WTC11 (cell line): ENCODE measurements at regions not wholly inside any gene's neighbourhood (a gene's known extent, or its start where the extent isn't known, plus 50 kb on each side); places are given as distances from the start of the nearest gene placed in this dataset.

Experiments used
- CREM ChIP-seq: sonication (generic); formaldehyde crosslinking; IDR thresholded peaks from 2 replicates; pipeline ENCODE4 v1.8.1; 2022; ENCODE audit warnings: mild to moderate bottlenecking, missing genetic modification reagents, moderate library complexity
- SP1 ChIP-seq: sonication (generic); formaldehyde crosslinking; conservative IDR thresholded peaks from 2 replicates; pipeline ENCODE4 v1.8.1; 2022; ENCODE audit warnings: missing genetic modification reagents
- TEAD1 ChIP-seq: sonication (generic); formaldehyde crosslinking; IDR thresholded peaks from 2 replicates; pipeline ENCODE4 v1.8.0; 2022; ENCODE audit warnings: mild to moderate bottlenecking, missing genetic modification reagents
- TEAD4 ChIP-seq: sonication (generic); formaldehyde crosslinking; IDR thresholded peaks from 2 replicates; pipeline ENCODE4 v1.8.0; 2022; ENCODE audit warnings: mild to moderate bottlenecking, missing genetic modification reagents
- TP53 ChIP-seq: sonication (generic); formaldehyde crosslinking; IDR thresholded peaks from 2 replicates; pipeline ENCODE4 v1.8.1; 2023; ENCODE audit warnings: mild to moderate bottlenecking, missing genetic modification reagents
- ZNF138 ChIP-seq: sonication (generic); formaldehyde crosslinking; conservative IDR thresholded peaks from 2 replicates; pipeline ENCODE4 v1.8.1; 2022; ENCODE audit warnings: mild to moderate bottlenecking, moderate library complexity, missing genetic modification reagents
- ZNF219 ChIP-seq: sonication (generic); formaldehyde crosslinking; IDR thresholded peaks from 2 replicates; pipeline ENCODE4 v1.8.0; 2023; ENCODE audit warnings: missing genetic modification reagents, mild to moderate bottlenecking, borderline replicate concordance
- TF ChIP-seq, protein P1 (sequence below): sonication (generic); formaldehyde crosslinking; IDR thresholded peaks from 2 replicates; pipeline ENCODE4 v1.8.0; 2022; ENCODE audit warnings: mild to moderate bottlenecking, missing genetic modification reagents
- TF ChIP-seq, protein P2 (sequence below): fragments of 200-600 bp; IDR thresholded peaks from 2 replicates; pipeline ENCODE4 v1.8.0; 2022; ENCODE audit warnings: antibody characterized with exemption
- TF ChIP-seq, protein P3 (sequence below): sonication (generic); formaldehyde crosslinking; IDR thresholded peaks from 2 replicates; pipeline ENCODE4 v1.8.0; 2023; ENCODE audit warnings: missing genetic modification reagents, mild to moderate bottlenecking, borderline replicate concordance
- TF ChIP-seq, protein P4 (sequence below): sonication (generic); formaldehyde crosslinking; IDR thresholded peaks from 2 replicates; pipeline ENCODE4 v1.8.1; 2023; ENCODE audit warnings: mild to moderate bottlenecking, missing genetic modification reagents

DNA sequence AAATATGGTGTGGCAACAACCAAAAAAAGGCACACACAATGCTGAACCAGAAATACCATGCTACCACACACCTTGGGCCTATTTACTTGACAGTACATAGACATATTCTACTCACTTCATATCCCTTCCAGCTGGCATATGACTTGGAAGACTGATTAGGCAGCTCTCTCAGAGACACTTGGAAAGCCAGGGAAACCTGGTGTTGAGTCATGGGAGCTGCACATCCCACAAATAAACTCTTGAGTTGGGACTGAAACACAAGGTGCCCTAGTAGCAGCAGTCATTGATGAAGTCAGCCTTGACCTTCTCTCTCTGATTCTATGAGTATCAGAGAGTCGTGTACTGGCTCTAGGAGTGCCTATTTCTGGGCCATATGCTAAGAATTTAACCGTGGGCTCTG lies 776.6 kb upstream of the LCORL start:
- TF ChIP-seq, protein P1, sequence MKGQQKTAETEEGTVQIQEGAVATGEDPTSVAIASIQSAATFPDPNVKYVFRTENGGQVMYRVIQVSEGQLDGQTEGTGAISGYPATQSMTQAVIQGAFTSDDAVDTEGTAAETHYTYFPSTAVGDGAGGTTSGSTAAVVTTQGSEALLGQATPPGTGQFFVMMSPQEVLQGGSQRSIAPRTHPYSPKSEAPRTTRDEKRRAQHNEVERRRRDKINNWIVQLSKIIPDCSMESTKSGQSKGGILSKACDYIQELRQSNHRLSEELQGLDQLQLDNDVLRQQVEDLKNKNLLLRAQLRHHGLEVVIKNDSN, result no peak
- TF ChIP-seq, protein P2, sequence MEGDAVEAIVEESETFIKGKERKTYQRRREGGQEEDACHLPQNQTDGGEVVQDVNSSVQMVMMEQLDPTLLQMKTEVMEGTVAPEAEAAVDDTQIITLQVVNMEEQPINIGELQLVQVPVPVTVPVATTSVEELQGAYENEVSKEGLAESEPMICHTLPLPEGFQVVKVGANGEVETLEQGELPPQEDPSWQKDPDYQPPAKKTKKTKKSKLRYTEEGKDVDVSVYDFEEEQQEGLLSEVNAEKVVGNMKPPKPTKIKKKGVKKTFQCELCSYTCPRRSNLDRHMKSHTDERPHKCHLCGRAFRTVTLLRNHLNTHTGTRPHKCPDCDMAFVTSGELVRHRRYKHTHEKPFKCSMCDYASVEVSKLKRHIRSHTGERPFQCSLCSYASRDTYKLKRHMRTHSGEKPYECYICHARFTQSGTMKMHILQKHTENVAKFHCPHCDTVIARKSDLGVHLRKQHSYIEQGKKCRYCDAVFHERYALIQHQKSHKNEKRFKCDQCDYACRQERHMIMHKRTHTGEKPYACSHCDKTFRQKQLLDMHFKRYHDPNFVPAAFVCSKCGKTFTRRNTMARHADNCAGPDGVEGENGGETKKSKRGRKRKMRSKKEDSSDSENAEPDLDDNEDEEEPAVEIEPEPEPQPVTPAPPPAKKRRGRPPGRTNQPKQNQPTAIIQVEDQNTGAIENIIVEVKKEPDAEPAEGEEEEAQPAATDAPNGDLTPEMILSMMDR, result no peak
- TF ChIP-seq TP53 (CRISPR knock-in tag), result no peak
- TF ChIP-seq ZNF219 (CRISPR knock-in tag), result no peak
- no peak for TF ChIP-seq SP1 (CRISPR knock-in tag)
- TF ChIP-seq TEAD4 (CRISPR knock-in tag), result no peak
- no peak for TF ChIP-seq TEAD1 (CRISPR knock-in tag)
- no peak for TF ChIP-seq CREM
- TF ChIP-seq, protein P3, sequence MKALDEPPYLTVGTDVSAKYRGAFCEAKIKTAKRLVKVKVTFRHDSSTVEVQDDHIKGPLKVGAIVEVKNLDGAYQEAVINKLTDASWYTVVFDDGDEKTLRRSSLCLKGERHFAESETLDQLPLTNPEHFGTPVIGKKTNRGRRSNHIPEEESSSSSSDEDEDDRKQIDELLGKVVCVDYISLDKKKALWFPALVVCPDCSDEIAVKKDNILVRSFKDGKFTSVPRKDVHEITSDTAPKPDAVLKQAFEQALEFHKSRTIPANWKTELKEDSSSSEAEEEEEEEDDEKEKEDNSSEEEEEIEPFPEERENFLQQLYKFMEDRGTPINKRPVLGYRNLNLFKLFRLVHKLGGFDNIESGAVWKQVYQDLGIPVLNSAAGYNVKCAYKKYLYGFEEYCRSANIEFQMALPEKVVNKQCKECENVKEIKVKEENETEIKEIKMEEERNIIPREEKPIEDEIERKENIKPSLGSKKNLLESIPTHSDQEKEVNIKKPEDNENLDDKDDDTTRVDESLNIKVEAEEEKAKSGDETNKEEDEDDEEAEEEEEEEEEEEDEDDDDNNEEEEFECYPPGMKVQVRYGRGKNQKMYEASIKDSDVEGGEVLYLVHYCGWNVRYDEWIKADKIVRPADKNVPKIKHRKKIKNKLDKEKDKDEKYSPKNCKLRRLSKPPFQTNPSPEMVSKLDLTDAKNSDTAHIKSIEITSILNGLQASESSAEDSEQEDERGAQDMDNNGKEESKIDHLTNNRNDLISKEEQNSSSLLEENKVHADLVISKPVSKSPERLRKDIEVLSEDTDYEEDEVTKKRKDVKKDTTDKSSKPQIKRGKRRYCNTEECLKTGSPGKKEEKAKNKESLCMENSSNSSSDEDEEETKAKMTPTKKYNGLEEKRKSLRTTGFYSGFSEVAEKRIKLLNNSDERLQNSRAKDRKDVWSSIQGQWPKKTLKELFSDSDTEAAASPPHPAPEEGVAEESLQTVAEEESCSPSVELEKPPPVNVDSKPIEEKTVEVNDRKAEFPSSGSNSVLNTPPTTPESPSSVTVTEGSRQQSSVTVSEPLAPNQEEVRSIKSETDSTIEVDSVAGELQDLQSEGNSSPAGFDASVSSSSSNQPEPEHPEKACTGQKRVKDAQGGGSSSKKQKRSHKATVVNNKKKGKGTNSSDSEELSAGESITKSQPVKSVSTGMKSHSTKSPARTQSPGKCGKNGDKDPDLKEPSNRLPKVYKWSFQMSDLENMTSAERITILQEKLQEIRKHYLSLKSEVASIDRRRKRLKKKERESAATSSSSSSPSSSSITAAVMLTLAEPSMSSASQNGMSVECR (CRISPR knock-in tag), result no peak
- TF ChIP-seq, protein P4, sequence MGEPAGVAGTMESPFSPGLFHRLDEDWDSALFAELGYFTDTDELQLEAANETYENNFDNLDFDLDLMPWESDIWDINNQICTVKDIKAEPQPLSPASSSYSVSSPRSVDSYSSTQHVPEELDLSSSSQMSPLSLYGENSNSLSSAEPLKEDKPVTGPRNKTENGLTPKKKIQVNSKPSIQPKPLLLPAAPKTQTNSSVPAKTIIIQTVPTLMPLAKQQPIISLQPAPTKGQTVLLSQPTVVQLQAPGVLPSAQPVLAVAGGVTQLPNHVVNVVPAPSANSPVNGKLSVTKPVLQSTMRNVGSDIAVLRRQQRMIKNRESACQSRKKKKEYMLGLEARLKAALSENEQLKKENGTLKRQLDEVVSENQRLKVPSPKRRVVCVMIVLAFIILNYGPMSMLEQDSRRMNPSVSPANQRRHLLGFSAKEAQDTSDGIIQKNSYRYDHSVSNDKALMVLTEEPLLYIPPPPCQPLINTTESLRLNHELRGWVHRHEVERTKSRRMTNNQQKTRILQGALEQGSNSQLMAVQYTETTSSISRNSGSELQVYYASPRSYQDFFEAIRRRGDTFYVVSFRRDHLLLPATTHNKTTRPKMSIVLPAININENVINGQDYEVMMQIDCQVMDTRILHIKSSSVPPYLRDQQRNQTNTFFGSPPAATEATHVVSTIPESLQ (CRISPR knock-in tag), result no peak
- no peak for TF ChIP-seq ZNF138 (CRISPR knock-in tag)
